Limb (tissue), 2 donors: ENCODE measurements at regions not wholly inside any gene's neighbourhood (a gene's known extent, or its start where the extent isn't known, plus 50 kb on each side); places are given as distances from the start of the nearest gene placed in this dataset.
"Not testable (repeated sequence)": the region's sequence is repeated elsewhere in the genome, so short reads cannot be mapped to it uniquely, and the experiment has no call there.

Experiments
- DNase-seq, 2 donors: peaks; one replicate each; pipeline ENCODE4 v3.0.0-alpha.2; 2016; ENCODE audit errors: extremely low spot score in 2 of 2

GRCh38 chr9:17083258-17083657 lies 51.6 kb upstream of the CNTLN start:
- no peak for DNase-seq

DNA sequence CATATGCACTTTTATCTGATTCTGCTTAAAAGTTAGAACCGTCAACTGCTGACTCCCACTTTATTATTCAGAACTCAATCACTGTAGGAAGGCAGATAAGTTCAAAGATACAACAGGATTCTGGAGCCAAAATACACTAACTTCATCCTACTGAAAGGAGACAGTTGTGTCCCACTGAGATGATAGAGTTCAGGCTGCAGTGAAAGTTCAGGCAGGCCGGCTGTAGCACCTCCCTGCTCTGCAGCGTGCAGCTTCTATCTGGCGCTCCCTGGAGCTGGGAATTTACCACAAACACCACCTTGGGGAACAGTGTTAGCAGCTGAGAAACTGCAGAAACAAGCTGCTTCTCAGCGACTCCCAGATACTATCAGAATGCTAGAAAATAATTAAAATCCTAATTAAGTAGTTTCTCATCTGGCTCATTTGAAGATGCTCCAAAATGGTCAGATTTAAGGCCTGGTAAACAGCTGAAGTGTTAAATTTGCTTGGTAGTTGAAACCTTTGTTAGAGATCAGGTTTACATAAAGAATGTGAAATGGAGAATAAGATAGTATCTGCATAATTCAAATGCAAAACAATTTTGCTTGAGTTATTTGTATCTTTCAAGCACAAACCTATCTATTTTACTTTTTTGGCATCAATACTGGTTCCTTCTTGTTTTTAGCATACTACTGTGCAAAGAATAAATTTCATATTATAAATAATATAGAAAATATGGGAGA lies 52.3 kb upstream of the CNTLN start:
- DNase-seq, result peak; percentile 34 to 51

DNA sequence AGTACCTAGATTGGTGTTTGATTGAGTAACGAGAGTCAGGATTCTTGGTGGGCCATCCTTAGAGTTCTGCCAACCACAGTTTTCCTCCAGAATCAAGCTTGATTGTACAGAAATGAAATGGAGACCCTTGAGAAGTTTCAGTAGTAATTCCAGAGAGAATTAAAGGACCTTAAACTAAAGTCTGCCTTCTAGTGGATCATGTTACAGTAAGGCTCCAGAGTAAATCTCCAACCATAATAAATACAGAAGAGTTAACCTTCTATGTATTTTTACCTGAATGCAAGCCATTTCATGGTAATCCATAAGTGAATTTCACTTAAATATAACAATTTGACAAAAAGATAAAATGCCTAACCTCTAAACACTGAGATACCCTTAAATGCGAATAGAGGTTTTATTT lies 53.0 kb upstream of the CNTLN start:
- DNase-seq, result no peak

DNA sequence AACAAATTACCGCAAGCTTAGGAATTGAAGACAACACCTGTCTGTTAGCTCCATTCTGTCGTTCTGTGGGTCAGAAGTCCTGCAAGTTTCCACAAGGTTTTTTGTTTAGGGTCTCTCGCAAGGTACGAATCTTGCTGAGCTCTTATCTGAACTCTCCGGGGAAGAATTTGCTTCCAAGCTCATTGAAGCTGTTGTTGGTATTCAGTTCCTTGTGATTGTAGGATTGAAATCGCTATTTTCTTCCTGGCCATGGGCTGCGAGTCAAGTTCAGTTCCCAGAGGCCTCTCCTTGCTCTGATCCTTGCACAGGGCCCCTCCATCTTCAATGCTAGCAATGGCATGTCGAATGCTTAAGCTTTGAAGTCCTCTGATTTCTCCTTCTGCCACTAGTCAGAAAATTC lies 53.5 kb upstream of the CNTLN start:
- no peak for DNase-seq

DNA sequence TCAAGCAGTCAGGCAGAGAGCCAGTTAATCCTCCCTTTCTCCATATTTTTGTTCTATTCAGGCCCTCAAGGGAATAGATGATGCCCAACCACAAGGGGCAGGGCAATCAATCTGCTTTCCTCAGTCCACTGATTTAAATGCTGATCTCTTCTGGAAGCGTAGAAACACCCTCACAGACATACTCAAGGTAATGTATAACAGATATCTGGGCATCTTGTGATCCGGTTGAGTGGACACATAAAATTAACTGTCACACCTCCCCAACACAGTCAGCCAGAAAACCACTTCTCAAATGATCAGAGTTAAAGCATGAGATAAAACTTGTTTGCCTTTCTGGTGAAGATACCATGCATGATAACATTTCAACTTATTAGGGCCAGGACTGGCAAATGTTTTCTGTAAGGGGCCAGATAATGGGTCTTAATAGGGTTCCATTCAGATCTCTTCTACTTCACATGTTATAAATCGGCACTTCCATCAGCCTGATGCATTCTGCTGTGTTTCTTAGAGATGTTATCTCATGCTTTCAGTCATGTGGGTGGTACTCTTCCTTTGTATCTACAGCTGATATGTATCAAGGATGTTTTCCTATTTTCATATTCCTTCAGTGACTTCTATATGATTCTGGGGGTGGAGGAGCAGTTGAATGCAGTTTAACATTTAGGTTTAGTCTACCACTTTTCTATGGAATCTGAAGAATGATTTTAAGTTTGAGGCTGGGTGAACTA lies 58.9 kb upstream of the CNTLN start:
- no peak for DNase-seq

- no peak for DNase-seq
Observed at GRCh38 chr9:17075146-17075757, 59.6 kb upstream of the CNTLN start.

GRCh38 chr9:17072563-17072962 lies 62.3 kb upstream of the CNTLN start:
- DNase-seq, result not testable (repeated sequence)

DNA sequence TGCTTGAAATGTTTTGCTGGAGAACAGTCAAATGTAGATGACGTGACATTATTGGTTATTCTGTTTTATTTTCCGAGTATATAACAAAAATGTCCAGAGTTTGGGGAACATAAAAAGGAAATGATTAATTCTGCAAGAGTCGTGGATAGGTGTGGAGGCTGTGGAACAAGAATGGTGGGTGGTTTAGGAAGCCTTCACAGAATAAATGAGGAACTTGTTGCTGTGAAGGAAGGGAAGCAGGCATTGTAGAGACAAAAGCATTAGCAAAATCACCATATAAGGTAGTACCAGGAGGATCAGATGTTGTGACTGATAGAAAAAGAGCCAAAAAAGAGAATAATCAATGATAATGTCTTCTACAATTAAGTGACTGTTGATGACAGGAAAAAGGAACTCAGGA lies 66.2 kb upstream of the CNTLN start:
- no peak for DNase-seq

DNA sequence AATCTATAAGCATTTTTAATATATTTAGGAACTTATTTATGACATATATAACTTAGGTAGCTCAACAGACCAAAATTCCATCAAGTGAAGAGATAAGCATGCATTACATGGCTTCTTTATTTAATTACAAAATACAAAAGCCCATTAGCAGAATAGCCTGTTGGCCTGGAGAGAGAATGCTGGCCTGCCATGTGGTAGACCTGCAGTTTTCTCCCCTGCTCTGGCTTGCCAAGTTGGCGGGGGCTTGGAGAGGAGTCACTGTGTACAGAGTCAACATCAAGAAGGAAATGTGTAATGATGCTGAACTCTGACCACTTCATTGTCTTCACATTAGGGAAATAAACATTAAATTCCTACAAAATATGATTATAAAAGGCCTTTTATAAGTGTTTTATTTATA lies 69.8 kb upstream of the CNTLN start:
- no peak for DNase-seq

DNA sequence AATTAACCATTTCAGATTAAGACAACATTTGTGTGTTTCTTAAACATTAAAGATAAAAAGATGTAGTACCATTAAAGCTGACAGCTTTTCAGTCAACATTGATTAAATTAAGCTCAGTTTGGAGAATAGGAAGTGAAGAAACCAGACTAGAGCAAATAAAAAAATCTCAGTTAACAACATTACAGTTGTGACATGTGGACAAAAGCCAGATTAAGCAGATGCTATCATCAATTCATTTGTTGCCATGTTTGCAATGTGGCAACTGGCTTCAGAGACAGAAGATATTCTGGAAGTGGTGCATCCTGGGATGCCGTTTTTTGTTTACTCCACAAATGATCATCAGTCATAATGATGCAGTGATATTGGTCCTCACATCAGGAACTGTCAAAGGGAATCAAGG lies 70.3 kb upstream of the CNTLN start:
- DNase-seq, result no peak

GRCh38 chr9:17063535-17064135 lies 71.2 kb upstream of the CNTLN start:
- DNase-seq, result peak in 1 of 2 donors; percentile 42

- DNase-seq, result no peak
Observed at GRCh38 chr9:17062497-17062896, 72.3 kb upstream of the CNTLN start.

GRCh38 chr9:17060450-17060849 lies 74.4 kb upstream of the CNTLN start:
- DNase-seq, result no peak

DNA sequence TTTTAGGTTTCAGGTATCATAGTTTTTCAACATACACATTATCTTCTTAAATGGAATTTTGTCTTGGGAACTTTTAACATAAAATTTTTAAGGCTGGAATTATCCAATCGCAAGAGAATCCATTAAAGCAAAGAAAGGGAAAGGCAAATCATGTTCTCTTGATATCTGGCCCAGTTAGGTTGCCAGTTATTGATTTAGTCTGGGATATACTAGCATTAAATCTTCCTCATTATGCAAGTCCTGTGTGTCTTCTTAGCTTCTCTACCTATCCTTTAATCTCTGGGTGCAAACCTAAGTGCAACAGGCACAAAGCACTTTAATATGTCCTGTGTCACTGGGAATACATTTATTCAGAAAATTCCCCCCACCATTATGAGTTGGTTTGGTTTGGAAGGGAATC lies 75.4 kb upstream of the CNTLN start:
- DNase-seq, result no peak

DNA sequence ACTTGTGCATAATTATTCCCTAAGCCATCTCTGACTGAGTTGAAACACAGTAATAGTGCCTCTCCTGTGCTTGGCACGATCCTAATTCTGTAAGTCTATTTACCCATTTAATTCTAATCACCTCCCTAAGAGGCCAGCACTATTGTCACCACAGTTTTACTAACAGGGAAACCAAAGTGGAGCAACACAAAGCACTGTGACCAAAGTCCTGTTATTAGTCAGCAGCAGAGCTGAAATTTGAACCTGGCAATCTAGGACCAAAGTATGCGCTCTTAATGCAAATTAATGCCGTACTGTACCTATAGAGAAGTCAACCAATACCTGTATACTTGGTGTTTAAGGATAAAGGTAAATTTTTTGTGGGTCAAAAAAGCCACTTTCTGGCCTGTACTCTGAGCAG lies 77.1 kb upstream of the CNTLN start:
- no peak for DNase-seq

GRCh38 chr9:17052626-17053025 lies 82.2 kb upstream of the CNTLN start:
- no peak for DNase-seq

- DNase-seq, result no peak
Observed at GRCh38 chr9:17045381-17045940, 89.4 kb upstream of the CNTLN start.

- DNase-seq, result no peak
Observed at GRCh38 chr9:17031546-17031945, 103.3 kb upstream of the CNTLN start.

GRCh38 chr9:17025281-17025680 lies 109.6 kb upstream of the CNTLN start:
- no peak for DNase-seq

DNA sequence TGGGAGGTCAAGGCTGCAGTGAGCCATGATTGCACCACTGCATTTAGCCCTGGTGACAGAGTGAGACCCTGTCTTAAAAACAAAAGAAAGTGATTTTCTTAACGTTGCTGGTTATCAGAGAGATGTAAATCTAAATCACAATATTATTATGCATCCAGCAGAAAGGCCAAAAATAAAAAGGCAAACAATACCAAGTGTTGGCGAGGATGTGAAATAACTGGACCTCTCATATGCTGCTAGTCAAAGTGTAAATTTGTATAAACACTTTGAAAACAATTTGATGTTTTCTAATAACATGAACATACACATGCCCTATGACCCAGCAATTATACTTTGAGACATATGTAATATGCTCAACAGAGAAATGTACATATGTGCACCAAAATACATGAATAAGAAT lies 110.7 kb upstream of the CNTLN start:
- DNase-seq, result no peak

GRCh38 chr9:17021387-17021970 lies 113.4 kb upstream of the CNTLN start:
- no peak for DNase-seq

- no peak for DNase-seq
Observed at GRCh38 chr9:17019398-17019797, 115.4 kb upstream of the CNTLN start.
